Stimulated activated naive CD8-positive, alpha-beta T cell treated with anti-CD3 and anti-CD28 coated beads, Interleukin-15, Interleukin-2, amounts not matched to agents 100 ng/mL and 50 ng/mL, for 24 hours (primary cell): ENCODE measurements at regions not wholly inside any gene's neighbourhood (a gene's known extent, or its start where the extent isn't known, plus 50 kb on each side); places are given as distances from the start of the nearest gene placed in this dataset.

Experiments used
- H3K27ac Mint-ChIP-seq: one replicate; pipeline ENCODE4 v1.8.0; 2021; ENCODE audit warnings: mild to moderate bottlenecking, mixed read lengths
- H3K27me3 Mint-ChIP-seq: one replicate; pipeline ENCODE4 v1.8.0; 2021; ENCODE audit warnings: mixed read lengths
- H3K36me3 Mint-ChIP-seq: one replicate; pipeline ENCODE4 v1.8.0; 2021; ENCODE audit warnings: low read depth, mixed read lengths
- H3K4me1 Mint-ChIP-seq: one replicate; pipeline ENCODE4 v1.8.0; 2021; ENCODE audit warnings: low read depth, mixed read lengths
- H3K4me3 Mint-ChIP-seq: one replicate; pipeline ENCODE4 v1.8.0; 2021; ENCODE audit warnings: mild to moderate bottlenecking, mixed read lengths
- H3K9me3 Mint-ChIP-seq: one replicate; pipeline ENCODE4 v1.8.0; 2021; ENCODE audit warnings: mixed read lengths

DNA sequence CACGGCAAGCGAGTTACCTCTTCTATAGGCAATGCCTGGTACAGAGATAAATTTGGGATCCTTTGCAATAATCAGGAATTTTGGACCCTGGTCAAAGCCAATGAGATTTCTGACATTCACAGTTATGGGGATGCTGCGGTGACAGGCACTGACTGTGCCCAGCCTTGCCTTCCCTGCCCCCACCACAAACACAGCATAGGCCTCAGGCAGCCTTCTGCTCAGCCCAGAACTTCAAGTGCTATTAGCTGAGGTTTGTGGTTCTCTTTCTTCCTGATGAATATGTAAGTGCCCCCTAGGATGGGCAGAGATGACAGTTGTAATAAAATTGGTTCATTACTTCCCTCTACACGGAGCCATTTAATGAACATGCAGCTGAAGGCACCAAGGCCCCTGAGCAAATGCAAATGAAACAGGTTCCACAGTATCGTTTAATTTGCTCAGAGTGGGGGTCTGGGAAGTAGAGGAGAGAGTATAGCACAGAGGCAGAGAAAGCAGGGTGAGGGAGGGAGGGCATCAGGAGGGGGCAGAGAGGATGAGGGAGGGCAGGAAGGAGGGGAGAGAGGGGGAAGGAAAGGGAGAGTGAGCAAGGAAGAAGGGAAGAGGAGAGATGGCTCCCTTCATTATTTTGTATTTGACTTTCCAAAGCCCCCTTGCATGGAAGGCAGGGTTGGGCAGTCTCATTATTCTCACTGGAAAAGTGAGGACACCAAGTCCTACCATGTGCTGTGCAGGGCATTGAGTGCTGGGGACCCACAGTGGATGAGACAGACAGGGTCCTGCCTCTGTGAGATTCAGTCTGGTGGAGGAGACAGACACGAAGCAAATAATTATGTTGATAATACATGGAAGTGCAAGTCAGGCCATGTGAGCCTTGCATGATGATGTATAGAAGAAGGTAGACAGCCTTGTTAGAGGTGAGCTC lies 513.0 kb downstream of the PTPRU start:
- no peak overlapping the region for H3K4me3 Mint-ChIP-seq
- H3K4me1 Mint-ChIP-seq = no peaks in the 10 kb centered on the region
- H3K27ac Mint-ChIP-seq = no peak overlapping the region
- H3K36me3 Mint-ChIP-seq = no peaks in the 10 kb centered on the region
- H3K27me3 Mint-ChIP-seq = peaks cover 13% of the 10 kb centered on the region
- no peaks in the 10 kb centered on the region for H3K9me3 Mint-ChIP-seq

DNA sequence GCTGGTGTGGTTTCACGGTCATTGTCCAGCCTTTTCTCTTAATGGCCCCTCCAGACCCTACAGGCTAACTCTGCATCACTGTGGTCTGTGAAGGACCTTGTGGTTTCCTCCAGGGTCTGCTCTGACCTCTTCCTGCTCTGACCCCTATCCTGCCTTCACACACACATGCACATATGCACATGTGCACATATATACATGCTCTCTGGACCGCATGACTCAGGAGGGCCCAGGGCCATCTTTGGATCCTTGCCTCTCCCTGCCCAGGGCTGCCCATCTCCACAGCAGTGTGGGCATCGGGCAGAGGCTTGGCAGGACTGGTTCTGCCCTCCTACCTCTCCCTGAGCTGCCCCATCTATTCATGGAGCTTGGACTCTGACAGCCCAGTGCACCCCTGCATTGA lies 510.9 kb downstream of the PTPRU start:
- Mint-ChIP-seq H3K36me3 (no peaks in the 10 kb centered on the region), H3K27me3 (peaks cover 4% of the 10 kb centered on the region), H3K27ac (no peak overlapping the region), H3K9me3 (no peaks in the 10 kb centered on the region), H3K4me3 (no peak overlapping the region), H3K4me1 (no peaks in the 10 kb centered on the region)

DNA sequence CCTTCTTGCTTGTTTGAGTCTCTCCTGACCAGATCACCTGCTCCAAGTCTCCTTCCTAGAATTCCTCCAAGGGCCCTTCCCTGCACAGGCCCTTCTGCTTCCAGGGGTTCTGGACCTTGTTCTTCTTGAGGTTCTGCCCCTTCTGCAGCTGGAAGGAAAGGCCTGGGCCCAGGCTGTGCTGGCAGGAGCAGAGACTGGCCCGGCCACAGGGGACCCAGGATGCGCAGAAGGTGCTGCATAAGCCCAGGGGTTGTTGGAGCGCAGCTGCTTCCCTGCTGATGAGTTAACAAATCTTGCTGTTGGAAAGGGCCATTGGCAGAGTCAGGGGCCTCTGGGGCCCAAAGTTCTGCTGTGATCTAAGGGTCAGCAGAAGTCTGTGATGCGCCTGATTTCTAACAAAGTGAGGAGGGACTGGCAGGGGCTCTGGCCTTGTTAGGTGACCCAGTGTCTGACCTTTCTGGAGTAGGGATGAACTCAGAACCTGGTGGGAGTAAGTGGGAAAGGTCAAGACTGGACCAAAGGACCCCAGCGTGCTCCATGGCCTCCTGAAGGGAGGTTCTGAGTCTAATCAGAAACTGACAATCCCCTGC lies 509.8 kb downstream of the PTPRU start:
- no peaks in the 10 kb centered on the region for H3K36me3 Mint-ChIP-seq
- H3K27ac Mint-ChIP-seq = no peak overlapping the region
- no peaks in the 10 kb centered on the region for H3K27me3 Mint-ChIP-seq
- H3K4me1 Mint-ChIP-seq = no peaks in the 10 kb centered on the region
- no peaks in the 10 kb centered on the region for H3K9me3 Mint-ChIP-seq
- H3K4me3 Mint-ChIP-seq = no peak overlapping the region

DNA sequence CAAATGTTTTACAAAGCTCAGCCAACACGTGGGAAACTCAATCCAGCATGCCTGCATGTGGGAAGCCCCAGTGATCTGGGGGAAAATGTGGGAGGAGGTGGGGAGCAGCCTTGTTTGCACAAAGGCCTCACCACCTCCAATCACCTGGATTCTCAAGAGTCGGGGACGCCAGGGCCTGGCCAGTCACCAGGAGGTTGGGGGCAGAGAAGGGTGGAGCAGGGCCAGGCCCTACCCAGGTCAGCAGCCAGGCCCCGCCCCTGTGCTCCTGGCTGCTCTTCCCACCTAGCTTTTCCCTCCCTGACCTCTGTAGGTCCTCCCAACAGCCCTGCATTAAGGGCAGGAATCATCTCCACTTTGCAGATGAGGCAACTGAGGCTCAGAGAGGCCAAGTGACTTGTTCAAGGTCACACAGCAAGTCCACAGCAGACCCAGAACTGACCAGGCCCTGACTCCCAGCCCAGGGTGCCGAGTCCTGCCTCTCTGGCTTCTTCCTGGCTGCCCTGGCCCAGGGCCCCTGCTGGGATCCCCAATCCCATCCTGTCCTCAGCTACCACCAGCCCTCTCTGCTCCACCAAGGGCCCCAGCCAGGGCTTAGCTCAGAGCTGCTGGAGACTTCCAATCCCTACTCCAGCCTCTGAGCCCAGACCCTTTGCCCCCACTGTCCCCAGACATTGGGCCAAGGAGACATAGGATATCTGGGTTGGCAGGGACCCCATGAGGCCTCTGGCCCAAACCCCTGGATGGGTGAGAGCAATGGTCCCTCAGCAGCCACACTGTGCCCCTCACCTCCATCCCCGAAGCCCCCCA lies 508.6 kb downstream of the PTPRU start:
- Mint-ChIP-seq H3K9me3 (no peaks in the 10 kb centered on the region), H3K4me3 (no peak overlapping the region), H3K27me3 (peaks cover 5% of the 10 kb centered on the region), H3K4me1 (no peaks in the 10 kb centered on the region), H3K36me3 (no peaks in the 10 kb centered on the region), H3K27ac (no peak overlapping the region)

DNA sequence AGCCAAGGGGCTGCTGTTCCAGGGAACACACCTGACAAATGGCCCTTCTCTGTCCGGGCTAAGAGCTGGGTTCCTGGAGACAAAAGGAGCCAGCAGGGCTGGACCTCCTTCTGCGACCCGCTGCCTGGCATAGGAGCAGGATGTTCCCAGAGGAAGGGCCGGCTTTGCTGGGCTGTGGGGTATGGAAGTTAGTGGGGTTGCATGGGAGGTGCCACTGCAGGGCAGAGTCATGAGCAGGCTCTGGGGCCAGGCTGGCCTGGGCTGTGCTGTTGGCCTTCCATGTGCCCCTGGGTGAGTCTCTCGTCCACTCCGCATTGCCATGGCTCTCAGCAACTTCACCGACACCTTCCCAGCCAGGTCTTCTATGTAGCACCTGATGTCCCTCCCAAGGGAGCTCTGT lies 507.6 kb downstream of the PTPRU start:
- no peaks in the 10 kb centered on the region for H3K4me1 Mint-ChIP-seq
- no peak overlapping the region for H3K27ac Mint-ChIP-seq
- no peaks in the 10 kb centered on the region for H3K9me3 Mint-ChIP-seq
- H3K27me3 Mint-ChIP-seq = peaks cover 5% of the 10 kb centered on the region
- H3K4me3 Mint-ChIP-seq = no peak overlapping the region
- no peaks in the 10 kb centered on the region for H3K36me3 Mint-ChIP-seq

DNA sequence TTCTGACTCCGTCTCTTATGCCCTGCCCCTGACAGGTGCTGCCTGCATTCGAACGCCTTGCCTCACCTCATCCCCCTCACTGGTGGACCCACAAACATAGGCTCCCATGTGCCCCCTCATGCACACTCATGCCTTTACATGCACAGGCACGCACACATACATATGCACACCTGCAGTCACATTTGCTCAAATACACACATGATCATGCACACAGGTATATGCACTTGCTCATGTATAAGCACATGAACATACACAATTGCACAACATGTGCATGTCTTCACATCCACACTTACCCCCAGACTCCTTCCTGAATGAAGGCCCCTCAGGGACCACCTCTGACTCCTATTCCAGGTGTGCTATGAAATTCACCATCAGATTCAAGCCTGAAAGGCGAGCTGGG lies 506.9 kb downstream of the PTPRU start:
- Mint-ChIP-seq H3K36me3 (no peaks in the 10 kb centered on the region), H3K27me3 (peaks cover 5% of the 10 kb centered on the region), H3K27ac (no peak overlapping the region), H3K4me1 (no peaks in the 10 kb centered on the region), H3K9me3 (no peaks in the 10 kb centered on the region), H3K4me3 (no peak overlapping the region)

DNA sequence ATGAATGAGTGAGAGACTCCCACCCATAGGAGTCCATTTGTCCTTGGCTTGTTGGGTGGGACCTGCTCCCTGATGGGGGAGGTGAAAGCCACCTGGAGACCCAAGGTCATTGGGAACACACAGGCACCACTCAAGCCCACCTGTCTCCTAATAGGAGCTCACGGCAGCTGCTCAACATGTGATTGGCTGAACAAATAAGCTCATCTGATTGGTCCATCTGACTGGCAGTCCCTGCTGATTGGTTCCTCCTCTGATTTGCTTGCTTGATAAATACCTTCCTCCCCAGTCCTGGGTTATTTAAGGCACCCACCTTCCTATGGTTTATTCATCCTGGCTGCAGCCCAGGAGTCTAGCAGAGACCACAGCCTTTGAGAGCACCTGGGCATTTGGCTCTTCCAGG lies 502.9 kb downstream of the PTPRU start:
- H3K4me1 Mint-ChIP-seq = no peaks in the 10 kb centered on the region
- H3K36me3 Mint-ChIP-seq = no peaks in the 10 kb centered on the region
- H3K27ac Mint-ChIP-seq = no peak overlapping the region
- peaks cover 11% of the 10 kb centered on the region for H3K27me3 Mint-ChIP-seq
- no peaks in the 10 kb centered on the region for H3K9me3 Mint-ChIP-seq
- no peak overlapping the region for H3K4me3 Mint-ChIP-seq

DNA sequence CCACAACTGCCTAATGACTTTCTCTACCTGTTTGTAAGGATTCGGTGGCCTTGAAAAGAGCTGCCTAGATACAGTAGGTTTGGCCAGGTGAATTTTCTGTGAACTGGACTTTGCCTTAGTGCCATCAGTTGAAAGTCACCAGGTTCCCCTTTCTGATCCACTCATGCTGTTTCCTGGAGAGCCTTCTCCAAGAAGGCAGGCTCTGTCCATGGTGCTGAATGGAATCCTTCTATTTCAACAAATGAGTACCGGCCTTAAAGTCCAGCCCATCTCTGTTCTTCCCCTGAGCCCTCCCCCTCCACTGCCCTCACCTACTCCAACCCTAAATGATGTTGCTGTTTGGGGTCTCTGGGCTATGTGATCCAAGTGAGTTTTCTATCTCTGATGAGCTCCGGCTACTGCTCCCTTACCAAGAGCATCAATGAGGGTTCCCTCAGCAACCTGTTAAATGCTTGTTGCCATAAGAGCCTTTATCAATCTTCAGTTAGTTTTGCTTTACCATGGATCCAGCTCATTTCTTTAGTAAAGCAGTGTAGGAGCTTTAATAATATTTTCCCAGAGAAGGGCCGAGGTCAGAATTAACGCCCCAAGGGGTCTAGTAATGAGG lies 500.4 kb downstream of the PTPRU start:
- Mint-ChIP-seq H3K36me3 (no peaks in the 10 kb centered on the region), H3K4me3 (no peak overlapping the region), H3K27ac (no peak overlapping the region), H3K4me1 (no peaks in the 10 kb centered on the region), H3K9me3 (no peaks in the 10 kb centered on the region), H3K27me3 (peaks cover 11% of the 10 kb centered on the region)

DNA sequence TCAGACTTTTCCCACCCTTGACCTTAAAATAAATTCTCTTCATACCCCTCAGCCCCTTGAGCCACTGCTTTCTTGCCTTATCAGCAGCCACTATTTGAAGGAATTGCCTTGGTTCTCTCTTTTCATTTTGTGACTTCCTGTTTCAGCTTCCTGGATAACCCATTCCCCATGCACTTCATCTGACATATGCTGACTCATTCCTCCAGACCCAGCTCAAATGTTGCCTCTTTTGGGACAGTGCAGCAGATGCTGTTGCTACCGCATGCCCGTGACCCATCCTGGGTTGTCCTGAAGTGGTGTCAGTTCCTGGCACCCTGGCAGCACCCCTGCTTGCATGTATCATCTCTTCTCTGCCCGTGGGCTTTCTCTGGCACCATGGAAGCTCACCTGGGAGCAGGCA lies 496.1 kb downstream of the PTPRU start:
- no peaks in the 10 kb centered on the region for H3K9me3 Mint-ChIP-seq
- peaks cover 5% of the 10 kb centered on the region for H3K27me3 Mint-ChIP-seq
- H3K27ac Mint-ChIP-seq = no peak overlapping the region
- H3K4me3 Mint-ChIP-seq = no peak overlapping the region
- no peaks in the 10 kb centered on the region for H3K4me1 Mint-ChIP-seq
- H3K36me3 Mint-ChIP-seq = no peaks in the 10 kb centered on the region

DNA sequence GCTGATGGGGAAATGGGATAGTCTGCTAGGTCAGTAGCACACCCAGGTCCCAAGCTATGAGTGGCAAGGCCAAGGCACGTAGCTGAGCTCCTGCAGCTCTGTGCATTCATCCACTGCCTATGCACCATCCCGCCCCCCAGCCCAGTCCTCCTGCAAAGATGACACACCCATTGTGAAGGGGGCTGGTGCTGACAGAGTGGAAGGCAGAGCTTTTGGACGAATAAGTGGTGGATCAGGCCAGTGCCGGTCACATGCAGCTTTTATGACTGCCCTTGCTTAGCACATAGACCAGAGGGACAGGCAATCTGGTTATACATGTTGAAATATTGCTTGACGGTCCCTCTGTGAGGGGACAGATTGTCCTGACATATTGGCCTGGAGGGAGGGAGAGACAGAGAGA lies 494.3 kb downstream of the PTPRU start:
- no peak overlapping the region for H3K4me3 Mint-ChIP-seq
- no peaks in the 10 kb centered on the region for H3K27me3 Mint-ChIP-seq
- H3K4me1 Mint-ChIP-seq = no peaks in the 10 kb centered on the region
- no peaks in the 10 kb centered on the region for H3K9me3 Mint-ChIP-seq
- H3K36me3 Mint-ChIP-seq = no peaks in the 10 kb centered on the region
- no peak overlapping the region for H3K27ac Mint-ChIP-seq

DNA sequence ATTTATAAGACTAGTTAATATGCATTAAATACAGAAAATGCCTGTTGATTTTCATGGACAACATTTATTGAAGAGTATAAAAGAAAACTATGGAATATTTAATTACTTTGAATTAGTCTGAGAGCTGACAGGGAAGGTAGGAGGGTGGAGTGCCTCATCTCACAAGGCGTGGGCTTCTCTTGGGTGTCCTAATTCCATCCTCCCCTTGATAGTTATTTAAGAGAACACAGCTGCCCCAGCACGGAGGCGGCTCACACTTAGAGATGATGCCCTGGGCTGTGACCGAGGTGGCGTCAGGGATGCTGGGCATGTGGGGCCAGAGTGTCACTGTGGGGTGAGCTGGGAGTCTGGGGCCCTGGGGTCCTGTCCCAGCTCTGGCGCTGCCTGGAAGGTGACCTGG lies 493.0 kb downstream of the PTPRU start:
- Mint-ChIP-seq H3K36me3 (no peaks in the 10 kb centered on the region), H3K27me3 (peaks cover 6% of the 10 kb centered on the region), H3K9me3 (no peaks in the 10 kb centered on the region), H3K4me3 (no peak overlapping the region), H3K27ac (no peak overlapping the region), H3K4me1 (no peaks in the 10 kb centered on the region)

DNA sequence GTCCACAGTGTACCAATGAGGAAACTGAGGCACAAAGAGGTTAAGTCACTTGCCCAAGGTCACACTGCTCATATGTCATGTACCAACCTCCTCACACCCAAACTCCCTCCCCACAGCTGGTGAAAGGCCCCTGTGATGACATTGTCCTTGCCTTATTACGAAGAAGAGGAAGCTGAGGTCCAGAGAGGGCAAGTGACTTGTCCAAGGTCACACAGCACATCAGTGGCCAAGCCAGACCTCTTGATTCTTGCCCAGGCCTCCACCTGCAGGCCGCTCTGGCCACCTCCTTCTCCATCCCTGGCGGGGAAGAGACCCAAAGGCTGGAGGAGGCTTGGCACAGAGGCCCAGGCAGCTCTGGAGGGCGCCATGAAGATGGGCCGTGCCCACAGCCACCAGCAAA lies 492.4 kb downstream of the PTPRU start:
- Mint-ChIP-seq H3K27ac (no peak overlapping the region), H3K27me3 (peaks cover 6% of the 10 kb centered on the region), H3K4me3 (no peak overlapping the region), H3K4me1 (no peaks in the 10 kb centered on the region), H3K9me3 (no peaks in the 10 kb centered on the region), H3K36me3 (no peaks in the 10 kb centered on the region)

DNA sequence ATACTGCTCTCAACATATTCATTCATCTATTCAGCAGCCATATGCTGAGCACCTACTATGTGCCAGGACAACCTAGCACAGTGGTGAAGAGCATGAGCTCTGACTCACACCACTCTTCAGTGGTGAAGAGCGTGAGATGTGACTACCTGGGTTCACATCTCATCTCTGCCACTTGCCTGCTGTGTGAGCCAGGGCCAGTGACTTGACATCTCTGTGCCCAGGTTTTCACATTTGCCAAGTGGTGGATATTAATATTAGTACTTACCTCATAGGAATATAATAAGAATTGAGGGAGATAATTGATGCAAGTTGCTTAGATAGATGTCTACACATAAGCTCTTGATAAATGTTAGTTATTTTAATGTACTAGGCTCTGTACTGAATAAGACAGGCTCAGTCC lies 488.9 kb downstream of the PTPRU start:
- no peak overlapping the region for H3K4me3 Mint-ChIP-seq
- H3K27ac Mint-ChIP-seq = no peak overlapping the region
- H3K36me3 Mint-ChIP-seq = no peaks in the 10 kb centered on the region
- H3K4me1 Mint-ChIP-seq = no peaks in the 10 kb centered on the region
- no peaks in the 10 kb centered on the region for H3K9me3 Mint-ChIP-seq
- peaks cover 6% of the 10 kb centered on the region for H3K27me3 Mint-ChIP-seq

DNA sequence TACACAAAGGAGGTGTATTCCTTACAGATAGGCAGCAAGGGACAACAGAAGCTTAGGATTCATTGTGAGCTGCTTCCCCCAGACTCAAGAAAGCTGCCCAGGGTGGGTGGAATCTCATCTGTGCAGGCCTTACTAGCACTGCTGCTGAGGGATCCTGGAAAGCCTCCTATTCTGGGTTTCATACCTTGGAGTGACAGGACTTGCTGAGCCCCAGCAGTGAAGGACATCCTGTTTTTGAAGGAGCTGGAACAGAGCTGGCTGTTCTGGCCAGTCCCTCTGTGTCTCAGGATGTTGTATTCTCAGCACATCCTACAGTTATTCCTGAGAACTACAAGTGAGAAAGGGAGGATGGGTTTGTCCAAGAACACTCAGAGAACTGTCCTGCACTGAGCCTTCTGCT lies 486.3 kb downstream of the PTPRU start:
- H3K4me3 Mint-ChIP-seq = no peak overlapping the region
- peaks cover 12% of the 10 kb centered on the region for H3K4me1 Mint-ChIP-seq
- no peak overlapping the region for H3K27ac Mint-ChIP-seq
- no peaks in the 10 kb centered on the region for H3K36me3 Mint-ChIP-seq
- peaks cover 6% of the 10 kb centered on the region for H3K27me3 Mint-ChIP-seq
- peaks cover 12% of the 10 kb centered on the region for H3K9me3 Mint-ChIP-seq

DNA sequence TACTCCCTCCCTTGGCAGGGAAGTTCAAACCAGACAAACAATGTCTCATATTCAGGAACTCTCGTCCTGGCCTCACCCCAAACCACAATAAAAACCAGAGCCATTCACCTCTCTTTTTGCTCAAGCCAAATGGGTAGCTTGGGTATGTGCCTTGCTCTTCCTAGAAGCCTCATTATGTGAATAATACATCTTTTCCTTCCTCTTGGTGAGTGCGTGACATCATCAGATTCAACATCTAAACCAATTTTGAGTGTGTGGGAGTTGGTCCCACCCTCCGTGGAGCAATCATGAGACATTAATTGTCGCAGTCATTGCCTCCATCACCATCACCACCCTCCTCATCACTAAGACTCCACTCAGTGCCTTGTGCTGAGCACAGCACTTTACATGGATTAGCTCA lies 482.9 kb downstream of the PTPRU start:
- Mint-ChIP-seq H3K36me3 (no peaks in the 10 kb centered on the region), H3K4me1 (peaks cover 12% of the 10 kb centered on the region), H3K27ac (no peak overlapping the region), H3K27me3 (no peaks in the 10 kb centered on the region), H3K4me3 (no peak overlapping the region), H3K9me3 (peaks cover 12% of the 10 kb centered on the region)
